Omental fat pad (tissue), 3 donors: ENCODE measurements at regions not wholly inside any gene's neighbourhood (a gene's known extent, or its start where the extent isn't known, plus 50 kb on each side); places are given as distances from the start of the nearest gene placed in this dataset.

Source experiments
- ATAC-seq: fragments of 150-250 bp; one replicate; pipeline ENCODE4 v1.9.1; 2016; ENCODE audit warnings: mild to moderate bottlenecking, moderate library complexity; ENCODE audit not compliant: low FRiP score
- DNase-seq: peaks from one replicate; pipeline ENCODE4 v3.0.0-alpha.2; 2019; ENCODE audit warnings: low spot score
- TF ChIP-seq, protein P1 (sequence below), 3 donors: fragments of 450-650 bp; IDR thresholded peaks; one replicate each; pipeline ENCODE4 v1.5.1; 2016 to 2017; ENCODE audit warnings: antibody characterized with exemption in 3 of 3, mild to moderate bottlenecking in 3 of 3, moderate library complexity in 2 of 3

DNA sequence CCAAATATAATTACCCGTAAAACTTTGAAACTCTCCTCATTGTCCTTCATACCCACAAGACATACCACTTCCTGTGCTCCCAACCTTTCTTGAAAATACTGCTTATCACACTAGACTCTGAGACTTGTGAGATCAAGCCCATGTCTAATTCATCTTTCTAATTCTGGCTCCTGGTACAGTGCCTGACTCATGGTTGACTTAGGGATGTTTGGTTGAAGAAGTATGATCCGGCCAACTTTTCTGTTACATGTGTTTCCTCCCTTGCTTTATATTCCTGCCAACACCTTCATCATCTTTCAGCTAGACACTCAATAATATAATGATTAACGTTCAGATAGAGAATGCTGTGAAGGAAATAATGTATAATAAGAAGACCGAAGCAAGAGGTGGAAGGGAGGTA is 58.2 kb downstream of the MEX3B start:
- TF ChIP-seq, protein P1, sequence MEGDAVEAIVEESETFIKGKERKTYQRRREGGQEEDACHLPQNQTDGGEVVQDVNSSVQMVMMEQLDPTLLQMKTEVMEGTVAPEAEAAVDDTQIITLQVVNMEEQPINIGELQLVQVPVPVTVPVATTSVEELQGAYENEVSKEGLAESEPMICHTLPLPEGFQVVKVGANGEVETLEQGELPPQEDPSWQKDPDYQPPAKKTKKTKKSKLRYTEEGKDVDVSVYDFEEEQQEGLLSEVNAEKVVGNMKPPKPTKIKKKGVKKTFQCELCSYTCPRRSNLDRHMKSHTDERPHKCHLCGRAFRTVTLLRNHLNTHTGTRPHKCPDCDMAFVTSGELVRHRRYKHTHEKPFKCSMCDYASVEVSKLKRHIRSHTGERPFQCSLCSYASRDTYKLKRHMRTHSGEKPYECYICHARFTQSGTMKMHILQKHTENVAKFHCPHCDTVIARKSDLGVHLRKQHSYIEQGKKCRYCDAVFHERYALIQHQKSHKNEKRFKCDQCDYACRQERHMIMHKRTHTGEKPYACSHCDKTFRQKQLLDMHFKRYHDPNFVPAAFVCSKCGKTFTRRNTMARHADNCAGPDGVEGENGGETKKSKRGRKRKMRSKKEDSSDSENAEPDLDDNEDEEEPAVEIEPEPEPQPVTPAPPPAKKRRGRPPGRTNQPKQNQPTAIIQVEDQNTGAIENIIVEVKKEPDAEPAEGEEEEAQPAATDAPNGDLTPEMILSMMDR (IDR thresholded peaks at IDR 0.05) = no peak
- DNase-seq = no peak
- no peak for ATAC-seq

DNA sequence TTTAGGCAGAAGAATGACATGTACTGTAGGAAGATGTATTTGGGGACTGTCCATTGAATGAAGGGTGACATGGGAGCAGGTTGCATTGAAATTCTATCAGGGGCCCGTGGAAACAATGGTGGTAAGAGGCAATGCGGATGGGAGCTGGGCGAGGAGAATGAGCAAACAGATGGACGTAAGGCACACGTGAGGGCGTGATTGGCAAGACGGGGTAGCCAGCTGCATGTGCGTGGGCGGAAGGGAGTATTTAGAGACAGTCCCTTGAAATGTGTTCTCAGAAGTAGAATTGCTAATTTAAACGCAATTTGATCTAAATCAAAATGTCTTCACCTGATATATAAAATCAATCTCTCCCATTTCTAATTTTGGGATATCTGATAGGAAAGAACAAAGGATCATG is 62.3 kb downstream of the MEX3B start:
- DNase-seq = no peak
- TF ChIP-seq, protein P1 (IDR thresholded peaks at IDR 0.05) = no peak
- no peak for ATAC-seq

DNA sequence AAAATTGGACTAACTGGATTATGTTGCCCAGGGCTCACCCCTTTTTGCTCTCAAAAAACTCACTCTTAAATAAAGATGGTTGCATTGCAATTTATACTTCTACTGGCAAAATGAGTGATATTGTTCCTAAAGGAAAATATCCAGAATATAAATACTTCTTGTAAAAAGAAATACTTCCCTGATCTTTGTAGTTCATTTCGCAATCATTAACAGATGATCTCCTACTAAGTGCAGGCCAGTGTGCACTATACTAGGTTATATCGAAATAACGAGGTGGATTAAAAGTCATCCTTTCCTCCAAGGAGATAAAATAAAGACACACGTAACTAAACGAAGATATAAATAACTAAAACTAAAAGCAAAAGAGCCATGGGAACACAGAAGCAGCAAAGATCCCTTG is 63.0 kb downstream of the MEX3B start:
- ATAC-seq (no peak), DNase-seq (no peak)
- TF ChIP-seq, protein P1 (IDR thresholded peaks at IDR 0.05) = no peak

DNA sequence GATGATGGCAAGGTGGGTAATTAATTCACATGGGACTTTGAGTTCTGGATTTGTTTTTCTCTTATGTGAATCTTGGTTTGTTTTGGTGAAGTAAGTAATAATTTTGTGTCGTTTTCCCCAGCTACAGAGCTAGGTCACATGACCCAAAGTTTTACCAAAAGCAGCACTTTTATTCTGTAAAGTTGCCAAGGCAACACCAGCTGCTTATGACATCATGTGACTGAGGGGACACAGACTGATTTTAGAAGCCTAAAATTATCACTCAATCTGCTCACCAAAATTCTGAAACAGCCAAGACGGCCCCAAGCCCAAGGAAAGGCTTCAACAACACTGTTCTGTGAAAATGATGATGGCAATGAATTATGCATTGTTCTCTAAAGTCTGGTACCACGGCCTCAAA is 63.9 kb downstream of the MEX3B start:
- TF ChIP-seq, protein P1 (IDR thresholded peaks at IDR 0.05) = no peak
- DNase-seq (no peak), ATAC-seq (no peak)

DNA sequence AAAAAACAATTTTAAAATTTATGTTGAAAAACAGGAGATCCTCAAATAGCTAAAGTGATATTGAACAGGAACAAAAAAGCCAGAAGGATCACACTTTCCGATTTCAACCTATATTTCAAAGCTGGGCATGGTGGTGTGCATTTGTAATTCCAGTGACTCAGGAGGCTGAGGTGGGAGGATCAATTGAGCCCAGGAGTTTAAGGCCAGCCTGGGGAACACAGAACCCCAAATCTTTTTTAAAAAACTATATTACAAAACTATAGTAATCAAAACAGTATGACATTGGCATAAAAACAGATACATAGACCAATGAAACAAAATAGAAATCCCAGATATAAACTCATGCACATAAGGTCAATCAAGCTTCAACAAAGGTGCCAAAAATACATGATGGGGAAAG is 68.4 kb downstream of the MEX3B start:
- no peak for ATAC-seq
- TF ChIP-seq, protein P1 (IDR thresholded peaks at IDR 0.05) = no peak
- DNase-seq = no peak

DNA sequence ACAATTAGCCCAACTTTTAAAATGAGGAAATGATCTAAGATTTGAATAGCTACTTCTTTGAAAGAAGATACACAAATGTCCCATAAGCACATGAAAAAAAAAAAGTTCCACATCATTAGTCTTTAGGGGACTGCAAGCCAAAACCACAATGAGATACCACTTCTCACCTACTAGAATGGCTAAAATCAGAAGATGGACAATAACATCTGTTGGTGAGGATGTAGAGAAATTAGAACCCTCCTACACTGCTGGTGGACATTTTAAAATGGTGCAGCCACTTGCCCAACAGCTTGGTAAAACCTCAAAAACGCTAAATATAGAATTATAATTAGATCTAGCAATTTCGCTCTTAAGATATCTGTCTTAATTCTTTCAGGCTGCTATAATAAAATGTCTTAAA is 77.1 kb downstream of the MEX3B start:
- DNase-seq = no peak
- no peak for ATAC-seq
- TF ChIP-seq, protein P1 (IDR thresholded peaks at IDR 0.05) = no peak

DNA sequence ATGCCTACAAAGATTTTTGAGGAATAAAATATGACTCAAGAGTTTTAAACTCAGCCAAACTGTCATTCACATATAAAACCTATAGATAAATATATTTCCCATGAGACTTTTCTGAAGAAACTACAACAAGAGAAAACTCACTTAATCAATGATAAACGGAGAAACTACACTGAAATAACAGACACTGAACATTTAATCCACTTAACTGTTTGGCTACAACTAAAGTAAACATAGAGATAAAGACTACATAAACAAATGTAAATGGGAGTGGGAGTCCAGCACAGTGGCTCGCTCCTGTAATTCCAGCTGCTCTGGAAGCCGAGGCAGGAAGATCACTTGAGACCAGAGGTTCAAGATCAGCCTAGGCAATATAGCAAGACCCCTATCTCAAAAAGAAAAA is 79.2 kb downstream of the MEX3B start:
- ATAC-seq (no peak), DNase-seq (no peak)
- TF ChIP-seq, protein P1 (IDR thresholded peaks at IDR 0.05) = no peak
